Skeletal muscle cell (primary cell): ENCODE measurements at regions not wholly inside any gene's neighbourhood (a gene's known extent, or its start where the extent isn't known, plus 50 kb on each side); places are given as distances from the start of the nearest gene placed in this dataset.

Source experiments
- DNase-seq: peaks from one replicate; pipeline ENCODE4 v3.0.0-alpha.2; 2010; ENCODE audit warnings: low read depth
- H3K4me3 ChIP-seq: 2 replicates; pipeline ENCODE4 v1.5.1; 2011; ENCODE audit warnings: low read depth, mild to moderate bottlenecking, control low read depth, low read length, moderate library complexity

- no peak overlapping the region for H3K4me3 ChIP-seq
- DNase-seq, result no peak
Measured at GRCh38 chr2:150767991-150768746, 280.7 kb upstream of the RND3 start.

- no peak overlapping the region for H3K4me3 ChIP-seq
- DNase-seq, result no peak
Measured at GRCh38 chr2:150762571-150762970, 275.1 kb upstream of the RND3 start.

GRCh38 chr2:150759531-150759930 is 272.1 kb upstream of the RND3 start:
- no peak for DNase-seq
- no peak overlapping the region for H3K4me3 ChIP-seq

- H3K4me3 ChIP-seq, result no peak overlapping the region
- no peak for DNase-seq
Measured at GRCh38 chr2:150759106-150759505, 271.6 kb upstream of the RND3 start.

DNA sequence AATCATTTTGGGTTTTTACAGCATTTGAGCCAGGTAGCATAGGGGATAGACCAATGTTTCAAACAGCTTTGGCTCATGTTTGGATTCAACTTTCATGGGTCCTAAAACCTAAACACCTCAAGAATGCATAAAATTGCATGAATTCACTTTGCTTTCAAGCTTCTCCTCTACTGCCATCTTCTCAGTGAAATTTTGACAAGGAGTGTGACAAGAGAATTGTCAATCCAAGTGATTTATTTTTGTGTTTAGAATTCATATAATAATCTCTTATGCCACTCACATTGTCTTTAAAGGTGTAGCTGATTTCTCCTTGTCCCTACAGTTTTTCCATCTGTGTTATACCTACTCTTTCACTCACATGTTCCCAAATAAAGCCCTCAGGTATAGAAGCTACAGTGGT is 264.8 kb upstream of the RND3 start:
- H3K4me3 ChIP-seq, result no peak overlapping the region
- no peak for DNase-seq

DNA sequence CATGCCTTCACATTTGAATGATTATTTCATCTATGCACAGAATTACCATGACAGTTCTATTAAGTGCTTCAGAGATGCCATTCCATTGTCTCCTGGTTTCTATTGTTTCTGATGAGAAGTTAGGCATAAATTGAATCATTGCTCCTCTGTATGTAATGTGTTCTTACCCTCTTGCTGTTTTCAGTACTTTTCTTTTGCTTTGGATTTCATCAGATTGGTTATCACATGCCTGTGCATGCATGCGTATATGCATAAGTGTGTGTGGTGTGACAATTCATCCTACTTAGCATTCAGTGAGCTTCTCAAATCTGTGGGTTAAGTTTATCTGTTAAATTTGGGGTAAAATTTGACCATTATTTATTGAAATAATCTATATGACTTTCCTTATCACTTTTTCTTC is 263.3 kb upstream of the RND3 start:
- DNase-seq, result no peak

DNA sequence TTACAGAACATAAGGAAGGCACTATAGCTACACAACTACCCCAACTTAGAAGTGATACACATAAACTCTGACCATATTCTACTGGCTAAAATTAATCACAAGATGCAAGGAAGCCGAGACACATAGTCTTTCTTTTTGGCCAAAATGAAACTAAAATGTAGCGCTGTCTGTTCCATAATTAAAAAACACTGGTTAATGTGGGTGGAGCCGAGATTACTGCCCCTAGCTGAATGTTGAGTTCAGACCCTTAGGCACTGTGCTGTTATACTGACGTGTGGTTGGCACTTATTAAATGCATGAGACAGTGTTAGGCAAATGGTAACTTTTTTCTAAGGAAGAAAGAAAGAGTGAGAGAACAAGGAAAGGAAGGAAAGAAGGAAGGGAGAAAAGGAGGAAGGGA is 254.6 kb upstream of the RND3 start:
- H3K4me3 ChIP-seq, result no peak overlapping the region
- DNase-seq, result no peak

More for the DNA sequence above, 263.3 kb upstream of the RND3 start:
- H3K4me3 ChIP-seq, result no peak overlapping the region

DNA sequence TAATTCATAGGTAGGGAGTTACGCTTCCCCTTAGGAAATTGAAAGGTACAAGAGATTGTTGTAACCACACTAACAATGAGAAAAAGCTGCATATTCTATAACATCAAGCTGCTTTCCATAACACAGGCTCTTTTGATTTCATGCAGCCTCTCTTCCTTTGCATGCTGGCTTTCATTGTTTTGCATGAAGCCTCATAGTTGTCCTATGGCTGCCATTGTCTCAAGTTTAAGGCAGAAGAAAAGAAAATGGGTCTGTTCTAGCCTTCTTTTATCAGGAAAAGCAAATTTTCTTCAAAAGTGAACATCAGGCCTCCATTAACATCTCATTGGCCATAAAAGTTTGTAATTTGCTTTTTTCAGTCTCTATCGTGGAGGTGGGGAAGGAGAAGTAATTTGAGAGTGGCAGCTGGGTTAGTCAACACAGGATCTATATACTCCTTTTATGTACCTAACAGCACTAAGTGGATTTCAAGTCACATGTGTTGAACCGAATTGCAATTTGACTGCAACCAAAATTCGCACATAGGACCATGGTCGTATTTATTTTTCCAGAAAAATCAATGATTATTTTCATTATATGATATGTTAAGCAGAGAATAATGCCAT is 248.5 kb upstream of the RND3 start:
- DNase-seq, result no peak
- H3K4me3 ChIP-seq, result no peak overlapping the region

DNA sequence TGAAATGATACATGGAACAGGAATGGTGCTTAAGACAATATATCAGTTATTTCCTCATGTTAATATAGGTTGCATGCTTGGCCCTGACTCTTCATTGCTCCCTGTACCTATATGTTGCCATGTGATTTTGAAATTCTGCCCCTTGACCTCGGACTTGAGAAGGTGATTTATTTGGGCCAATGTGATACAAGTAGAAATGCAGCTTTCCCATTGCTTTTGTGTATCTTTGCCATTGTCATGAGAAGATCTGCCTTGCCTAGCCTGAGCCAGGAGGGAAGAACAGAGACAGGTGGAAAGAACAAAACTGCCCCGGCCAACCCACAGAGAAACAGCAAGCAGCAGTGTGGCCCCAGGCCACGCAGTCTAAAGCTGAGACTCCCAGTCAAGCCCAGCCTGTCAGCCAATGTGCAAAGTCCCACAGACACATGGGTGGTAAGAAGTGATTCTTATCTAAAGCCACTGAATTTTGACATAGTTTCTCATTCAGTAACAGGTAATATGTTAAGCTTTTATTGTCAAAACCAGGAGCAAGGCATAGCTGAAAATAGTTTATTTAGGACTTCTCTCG is 245.7 kb upstream of the RND3 start:
- DNase-seq, result no peak
- H3K4me3 ChIP-seq, result no peak overlapping the region

DNA sequence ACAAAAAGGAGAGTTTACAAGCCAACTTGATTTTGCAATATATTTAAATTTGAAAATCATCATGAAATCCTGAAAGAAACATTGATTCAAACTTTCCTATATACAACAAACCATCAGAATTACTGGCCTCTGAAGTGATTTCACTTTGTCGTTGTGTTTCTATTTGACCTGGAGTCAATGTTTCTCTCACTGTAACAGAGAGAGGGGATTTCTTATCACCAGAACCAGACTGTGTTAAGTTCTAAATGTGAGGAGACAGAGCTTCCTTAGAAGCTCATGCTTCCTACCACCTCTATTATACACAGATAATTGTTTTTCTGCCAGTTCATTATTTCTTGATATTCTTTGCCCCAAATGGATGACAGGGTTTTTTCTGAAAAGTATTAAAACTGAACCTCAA is 245.0 kb upstream of the RND3 start:
- H3K4me3 ChIP-seq, result no peak overlapping the region
- DNase-seq, result no peak

DNA sequence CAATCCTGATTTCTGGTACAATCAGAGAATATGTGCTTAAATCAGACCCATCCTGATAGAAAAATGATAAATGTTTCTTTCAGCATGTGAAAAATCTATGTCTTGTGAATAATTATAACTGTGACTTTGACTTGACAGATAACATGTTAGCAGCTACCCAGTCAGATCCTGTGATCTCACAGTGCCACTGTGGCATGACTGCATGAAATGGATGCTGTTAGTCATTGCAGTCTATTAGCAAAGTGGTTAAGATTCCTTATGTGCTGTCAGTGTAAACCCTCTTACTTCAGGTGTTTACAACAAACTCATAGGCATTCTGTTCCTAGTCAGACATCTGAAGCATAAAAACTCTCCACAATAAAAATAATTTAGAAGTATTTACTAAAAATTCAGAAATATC is 244.6 kb upstream of the RND3 start:
- H3K4me3 ChIP-seq, result no peak overlapping the region
- DNase-seq, result peak; percentile 21

DNA sequence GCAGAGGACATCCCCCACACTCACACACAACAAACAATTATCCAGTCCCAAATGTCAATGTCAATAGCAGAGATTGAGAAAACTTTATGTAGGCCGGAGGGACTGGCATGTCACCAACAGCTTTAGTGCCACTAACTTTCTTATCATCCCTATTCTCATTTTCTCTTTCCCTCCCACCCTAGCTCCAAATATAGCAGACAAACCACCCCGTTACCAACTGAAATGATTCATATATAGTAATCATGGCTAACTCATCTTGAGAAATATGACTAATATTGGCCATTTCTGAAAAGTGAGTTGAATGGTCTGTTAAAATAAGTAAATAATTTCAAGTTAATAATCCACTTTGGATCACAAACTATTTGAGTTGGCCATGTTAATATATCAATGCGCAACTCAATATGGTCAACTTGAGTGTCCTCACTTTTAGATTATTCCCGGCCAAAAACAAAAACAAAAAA is 242.1 kb upstream of the RND3 start:
- no peak for DNase-seq
- H3K4me3 ChIP-seq, result no peak overlapping the region

GRCh38 chr2:150718280-150718679 is 230.8 kb upstream of the RND3 start:
- no peak for DNase-seq
- no peak overlapping the region for H3K4me3 ChIP-seq

DNA sequence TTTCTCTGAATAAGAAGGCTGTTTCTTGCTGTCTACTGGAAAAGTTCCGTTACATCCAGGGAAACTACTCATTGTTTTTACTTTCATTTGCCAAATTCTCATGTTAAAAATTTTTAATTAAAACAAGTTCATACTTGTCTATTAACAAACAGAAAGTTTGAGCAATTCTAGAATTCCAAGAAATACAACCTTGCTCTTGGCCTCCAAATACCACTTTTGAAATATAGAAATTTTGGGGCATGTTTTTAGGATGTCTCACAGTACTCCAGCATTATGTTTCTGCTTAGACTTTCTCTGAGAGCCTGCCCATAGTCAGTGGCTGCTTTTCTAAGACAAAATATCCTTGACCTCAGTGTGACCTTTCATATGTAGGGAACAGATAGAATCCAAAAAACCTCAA is 228.7 kb upstream of the RND3 start:
- no peak for DNase-seq
- H3K4me3 ChIP-seq, result no peak overlapping the region

- H3K4me3 ChIP-seq, result no peak overlapping the region
Measured at GRCh38 chr2:150715501-150715900, 228.0 kb upstream of the RND3 start.

DNA sequence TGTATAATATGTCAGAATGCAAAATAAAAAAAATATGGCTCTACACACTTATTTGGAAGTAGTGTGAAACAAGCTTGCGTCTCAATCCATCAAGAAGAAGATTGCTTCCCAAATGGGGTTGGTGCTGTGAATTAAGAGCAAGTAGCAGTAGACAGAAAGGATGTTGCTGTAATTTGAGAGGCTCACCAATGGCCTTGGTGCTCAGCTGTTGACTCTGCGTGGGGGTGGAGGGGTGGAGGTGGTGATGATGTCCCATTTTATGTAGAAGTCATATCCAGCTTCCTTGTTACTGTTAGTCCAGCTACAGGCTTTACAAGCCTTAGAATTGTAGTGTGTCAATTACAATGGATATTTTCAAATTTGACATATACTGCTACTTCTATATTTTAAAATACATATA is 223.4 kb upstream of the RND3 start:
- H3K4me3 ChIP-seq, result no peak overlapping the region
- DNase-seq, result no peak

More at GRCh38 chr2:150715501-150715900, 228.0 kb upstream of the RND3 start:
- no peak for DNase-seq

DNA sequence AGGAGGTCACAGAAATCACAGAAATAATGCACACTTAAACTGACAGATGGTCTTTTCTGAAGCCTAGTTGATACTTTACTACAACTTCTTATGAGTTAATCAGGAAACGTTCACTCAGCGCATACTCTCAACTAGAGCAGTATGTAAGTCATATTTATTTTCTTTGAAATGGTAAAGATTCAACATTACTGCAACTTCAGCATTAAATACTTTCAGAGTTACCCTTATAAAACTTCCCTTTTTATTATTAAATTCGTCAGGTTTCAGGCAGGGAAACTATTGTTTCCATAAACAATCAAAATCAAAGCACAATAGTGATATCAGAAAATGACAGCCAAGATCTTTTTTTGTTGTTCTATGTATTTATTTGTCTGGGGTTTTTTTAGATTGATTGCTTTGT is 222.6 kb upstream of the RND3 start:
- no peak overlapping the region for H3K4me3 ChIP-seq
- no peak for DNase-seq

GRCh38 chr2:150706561-150706960 is 219.1 kb upstream of the RND3 start:
- H3K4me3 ChIP-seq, result no peak overlapping the region
- DNase-seq, result no peak

GRCh38 chr2:150705767-150706166 is 218.3 kb upstream of the RND3 start:
- no peak for DNase-seq
- no peak overlapping the region for H3K4me3 ChIP-seq

DNA sequence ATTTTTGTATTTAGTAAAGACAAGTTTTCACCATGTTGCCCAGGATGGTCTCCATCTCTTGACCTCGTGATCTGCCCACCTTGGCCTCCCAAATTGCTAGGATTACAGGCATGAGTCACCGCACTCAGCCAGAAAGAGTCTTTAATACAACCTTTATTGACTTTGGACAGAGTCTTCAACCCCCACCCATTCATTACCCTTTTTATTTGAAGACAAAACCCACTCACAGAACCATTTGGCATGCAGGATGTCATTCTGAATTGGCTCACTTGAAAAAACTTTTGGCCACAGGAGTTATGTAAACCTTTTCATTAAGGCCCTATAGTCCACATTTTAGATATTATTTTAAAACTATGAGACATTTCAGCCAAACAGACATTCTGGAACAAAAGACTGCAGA is 217.9 kb upstream of the RND3 start:
- no peak overlapping the region for H3K4me3 ChIP-seq
- no peak for DNase-seq

GRCh38 chr2:150702791-150703190 is 215.3 kb upstream of the RND3 start:
- no peak for DNase-seq

More at GRCh38 chr2:150702791-150703190, 215.3 kb upstream of the RND3 start:
- H3K4me3 ChIP-seq, result no peak overlapping the region
